GM19324 (cell line): ENCODE measurements at regions not wholly inside any gene's neighbourhood (a gene's known extent, or its start where the extent isn't known, plus 50 kb on each side); places are given as distances from the start of the nearest gene placed in this dataset.
"Not testable (repeated sequence)": the region's sequence is repeated elsewhere in the genome, so short reads cannot be mapped to it uniquely, and the experiment has no call there.

Experiments
- ATAC-seq: cut with Tn5 transposase; IDR thresholded peaks from one replicate; pipeline ENCODE4 v1.9.1; 2021; ENCODE audit warnings: mild to moderate bottlenecking, moderate library complexity; ENCODE audit not compliant: unreplicated experiment, low FRiP score

- no peak for ATAC-seq
These were observed 84.3 kb upstream of the HAND1 start for GRCh38 chr5:154562244-154562880.

- ATAC-seq = no peak
These were observed 81.6 kb upstream of the HAND1 start for GRCh38 chr5:154559398-154560276.

GRCh38 chr5:154557548-154557947 lies 79.5 kb upstream of the HAND1 start:
- ATAC-seq = no peak

GRCh38 chr5:154547551-154547950 lies 69.5 kb upstream of the HAND1 start:
- no peak for ATAC-seq

GRCh38 chr5:154546719-154547118 lies 68.7 kb upstream of the HAND1 start:
- no peak for ATAC-seq

- ATAC-seq = no peak
These were observed 66.6 kb upstream of the HAND1 start for GRCh38 chr5:154544646-154545045.

GRCh38 chr5:154543380-154543779 lies 65.4 kb upstream of the HAND1 start:
- no peak for ATAC-seq

- no peak for ATAC-seq
These were observed 64.6 kb upstream of the HAND1 start for GRCh38 chr5:154542581-154542980.

- ATAC-seq = no peak
These were observed 64.0 kb upstream of the HAND1 start for GRCh38 chr5:154542000-154542399.

- no peak for ATAC-seq
These were observed 63.5 kb upstream of the HAND1 start for GRCh38 chr5:154541553-154541952.

- ATAC-seq = no peak
These were observed 62.6 kb upstream of the HAND1 start for GRCh38 chr5:154540600-154540999.

- no peak for ATAC-seq
These were observed 60.5 kb upstream of the HAND1 start for GRCh38 chr5:154538492-154538891.

GRCh38 chr5:154536439-154536838 lies 58.4 kb upstream of the HAND1 start:
- not testable (repeated sequence) for ATAC-seq

- no peak for ATAC-seq
These were observed 57.5 kb upstream of the HAND1 start for GRCh38 chr5:154535535-154535934.

- ATAC-seq = no peak
These were observed 56.5 kb upstream of the HAND1 start for GRCh38 chr5:154534457-154535050.

- no peak for ATAC-seq
These were observed 51.3 kb upstream of the HAND1 start for GRCh38 chr5:154529282-154529681.

GRCh38 chr5:154528005-154528594 lies 50.1 kb upstream of the HAND1 start:
- ATAC-seq = no peak
